ENCODE measurements at regions not wholly inside any gene's neighbourhood (a gene's known extent, or its start where the extent isn't known, plus 50 kb on each side); places are given as distances from the start of the nearest gene placed in this dataset.

- DNase-seq (ENCODE audit: low read depth), result no peak
Observed at GRCh38 chr19:28972058-28972852, 240.7 kb downstream of the UQCRFS1 start.

GRCh38 chr19:28971513-28971912 is 241.4 kb downstream of the UQCRFS1 start:
- no peak for DNase-seq (ENCODE audit: low read depth)

- DNase-seq (ENCODE audit: low read depth), result no peak
Observed at GRCh38 chr19:28971049-28971448, 241.9 kb downstream of the UQCRFS1 start.

GRCh38 chr19:28968721-28969120 is 244.2 kb downstream of the UQCRFS1 start:
- DNase-seq (ENCODE audit: low read depth), result no peak

- no peak for DNase-seq (ENCODE audit: low read depth)
Observed at GRCh38 chr19:28966737-28967399, 246.1 kb downstream of the UQCRFS1 start.

GRCh38 chr19:28964500-28964899 is 248.5 kb downstream of the UQCRFS1 start:
- no peak for DNase-seq (ENCODE audit: low read depth)

- no peak for DNase-seq (ENCODE audit: low read depth)
Observed at GRCh38 chr19:28963486-28964250, 249.3 kb downstream of the UQCRFS1 start.

GRCh38 chr19:28961772-28962500 is 251.0 kb downstream of the UQCRFS1 start:
- DNase-seq (ENCODE audit: low read depth), result no peak

GRCh38 chr19:28960986-28961705 is 251.8 kb downstream of the UQCRFS1 start:
- no peak for DNase-seq (ENCODE audit: low read depth)

GRCh38 chr19:28960586-28960985 is 252.4 kb downstream of the UQCRFS1 start:
- DNase-seq (ENCODE audit: low read depth), result no peak

- DNase-seq (ENCODE audit: low read depth), result no peak
Observed at GRCh38 chr19:28956961-28957360, 256.0 kb downstream of the UQCRFS1 start.

GRCh38 chr19:28956421-28956820 is 256.5 kb downstream of the UQCRFS1 start:
- no peak for DNase-seq (ENCODE audit: low read depth)

- DNase-seq (ENCODE audit: low read depth), result no peak
Observed at GRCh38 chr19:28949535-28949934, 263.4 kb downstream of the UQCRFS1 start.

- no peak for DNase-seq (ENCODE audit: low read depth)
Observed at GRCh38 chr19:28949027-28949426, 263.9 kb downstream of the UQCRFS1 start.

GRCh38 chr19:28948566-28948965 is 264.4 kb downstream of the UQCRFS1 start:
- no peak for DNase-seq (ENCODE audit: low read depth)

GRCh38 chr19:28948026-28948425 is 264.9 kb downstream of the UQCRFS1 start:
- DNase-seq (ENCODE audit: low read depth), result no peak

GRCh38 chr19:28943651-28944050 is 269.3 kb downstream of the UQCRFS1 start:
- DNase-seq (ENCODE audit: low read depth), result no peak

GRCh38 chr19:28941833-28942232 is 271.1 kb downstream of the UQCRFS1 start:
- no peak for DNase-seq (ENCODE audit: low read depth)

GRCh38 chr19:28940751-28941500 is 272.0 kb downstream of the UQCRFS1 start:
- DNase-seq (ENCODE audit: low read depth), result no peak

GRCh38 chr19:28939236-28939635 is 273.7 kb downstream of the UQCRFS1 start:
- DNase-seq (ENCODE audit: low read depth), result no peak

- no peak for DNase-seq (ENCODE audit: low read depth)
Observed at GRCh38 chr19:28936001-28936400, 276.9 kb downstream of the UQCRFS1 start.

Data from activated T-helper 9 cell treated with anti-CD3 and anti-CD28 coated beads, Interleukin-2, amount 50 U/mL, for 16 hours (primary cell).